GM12878 (cell line): ENCODE measurements at regions not wholly inside any gene's neighbourhood (a gene's known extent, or its start where the extent isn't known, plus 50 kb on each side); places are given as distances from the start of the nearest gene placed in this dataset.

Experiments used
- ATAC-seq: fragments of 200-7000 bp; cut with Tn5 transposase; 3 replicates; pipeline ENCODE4 v1.9.1; 2020; ENCODE audit warnings: mild to moderate bottlenecking, moderate library complexity
- BruUV-seq: library from RNA; stranded (reverse); fragments of 400-500 nt; replicated peaks from 2 replicates; lab custom pipeline; 2021; lab: Mats Ljungman, UMichigan
- CTCF ChIA-PET: fragments of 300-600 bp; sonication (Branson Sonifier 250); formaldehyde crosslinking; extraction: SDS; loops from one replicate; lab custom pipeline; 2021; ENCODE audit warnings: inconsistent platforms; lab: Yijun Ruan, JAX
- POLR2A ChIA-PET: fragments of 350-600 bp; formaldehyde crosslinking; extraction: SDS; loops from one replicate; lab custom pipeline; 2021; ENCODE audit warnings: inconsistent platforms; lab: Charles Lee
- RAD21 ChIA-PET: fragments of 300-600 bp; sonication (Branson Sonifier 250); formaldehyde crosslinking; loops from one replicate; lab custom pipeline; 2023; ENCODE audit warnings: antibody characterized with exemption; ENCODE audit not compliant: unreplicated experiment; lab: Charles Lee
- SMC1A ChIA-PET: fragments of 300-600 bp; sonication (Branson Sonifier 250); formaldehyde crosslinking; loops from one replicate; lab custom pipeline; 2023; ENCODE audit not compliant: unreplicated experiment, uncharacterized antibody; lab: Charles Lee
- DNase-seq: peaks from one replicate; pipeline ENCODE4 v3.0.0-alpha.2; 2011; ENCODE audit warnings: low read depth, low spot score
- FAIRE-seq: peaks from 3 replicates; lab custom pipeline; 2011; peaks lifted over from hg19 to GRCh38; lab: Jason Lieb, UNC
- H2AFZ ChIP-seq: 2 replicates; pipeline ENCODE4 v1.6.0; 2011; ENCODE audit warnings: low read depth, low read length, control low read depth; ENCODE audit not compliant: control insufficient read depth
- H3K27ac ChIP-seq: 2 replicates; pipeline ENCODE4 v1.5.1; 2011; ENCODE audit warnings: control low read depth; ENCODE audit not compliant: control insufficient read depth, insufficient read depth
- H3K27me3 ChIP-seq, 2 experiments: replicated peaks in 1 of 2; 2 replicates each; pipeline versions ENCODE4 v1.6.0 to v1.6.1; 2011; ENCODE audit warnings: low read length in 1 of 2; ENCODE audit not compliant: control insufficient read depth in 2 of 2, insufficient read depth in 2 of 2
- H3K36me3 ChIP-seq, 2 experiments: 2 replicates each; pipeline ENCODE4 v1.5.1; 2011; ENCODE audit warnings: low read length in 1 of 2; ENCODE audit not compliant: control insufficient read depth in 2 of 2, insufficient read depth in 2 of 2
- H3K4me1 ChIP-seq: 2 replicates; pipeline ENCODE4 v1.6.1; 2011; ENCODE audit warnings: mild to moderate bottlenecking, low read length, moderate library complexity, mixed read lengths; ENCODE audit not compliant: control insufficient read depth, insufficient read depth
- H3K4me2 ChIP-seq: 2 replicates; pipeline ENCODE4 v1.6.0; 2011; ENCODE audit warnings: control low read depth; ENCODE audit not compliant: control insufficient read depth, insufficient read depth
- H3K4me3 ChIP-seq: fragments of 200-600 bp; sonication (generic); 2 replicates; pipeline ENCODE4 v1.5.1; 2016
- H3K79me2 ChIP-seq: 2 replicates; pipeline ENCODE4 v1.6.0; 2011; ENCODE audit warnings: low read length; ENCODE audit not compliant: control insufficient read depth, insufficient read depth
- H3K9ac ChIP-seq: 2 replicates; pipeline ENCODE4 v1.8.0; 2011; ENCODE audit warnings: low read length, control low read depth, mixed read lengths; ENCODE audit not compliant: control insufficient read depth, insufficient read depth
- H3K9me3 ChIP-seq: replicated peaks from 3 replicates; pipeline ENCODE4 v1.5.1; 2011; ENCODE audit warnings: mild to moderate bottlenecking, low read length; ENCODE audit not compliant: control insufficient read depth, insufficient read depth
- H4K20me1 ChIP-seq: 2 replicates; pipeline ENCODE4 v1.6.0; 2011; ENCODE audit not compliant: control insufficient read depth, insufficient read depth
- CHD4 ChIP-seq: fragments of 200-600 bp; sonication (generic); IDR thresholded peaks from 2 replicates; pipeline ENCODE4 v1.6.1; 2016; ENCODE audit warnings: mild to moderate bottlenecking
- CREM ChIP-seq: IDR thresholded peaks from 2 replicates; pipeline ENCODE4 v1.6.1; 2014; ENCODE audit warnings: antibody characterized with exemption, low read depth
- GABPA ChIP-seq: IDR thresholded peaks from 2 replicates; pipeline ENCODE4 v1.6.1; 2014; ENCODE audit warnings: antibody characterized with exemption, low read depth, mild to moderate bottlenecking, inconsistent platforms
- HCFC1 ChIP-seq: fragments of 150-350 bp; IDR thresholded peaks from 2 replicates; pipeline ENCODE4 v1.6.1; 2014; ENCODE audit warnings: low read length
- HDAC2 ChIP-seq: fragments of 200-600 bp; sonication (generic); IDR thresholded peaks from 2 replicates; pipeline ENCODE4 v1.6.1; 2017
- SP1 ChIP-seq: IDR thresholded peaks from one replicate; pipeline ENCODE4 v1.6.1; 2011; ENCODE audit warnings: low read depth, low read length
- SPI1 ChIP-seq: IDR thresholded peaks from 2 replicates; pipeline ENCODE4 v1.6.1; 2011; ENCODE audit warnings: low read depth, mild to moderate bottlenecking, low read length, moderate library complexity, borderline replicate concordance; ENCODE audit not compliant: insufficient read depth
- SRF ChIP-seq, 2 experiments: IDR thresholded peaks; 2 replicates each; pipeline ENCODE4 v1.6.1; 2011; ENCODE audit warnings: low read depth in 2 of 2, low read length in 2 of 2, mild to moderate bottlenecking in 1 of 2, moderate library complexity in 1 of 2
- TAF1 ChIP-seq: IDR thresholded peaks from 2 replicates; pipeline ENCODE4 v1.6.1; 2011; ENCODE audit warnings: mild to moderate bottlenecking, low read depth, low read length, borderline replicate concordance
- TBL1XR1 ChIP-seq: IDR thresholded peaks from 2 replicates; pipeline ENCODE4 v1.6.1; 2012; ENCODE audit warnings: low read depth, low read length, improper control_type of control experiment
- ZNF207 ChIP-seq: fragments of 450-650 bp; IDR thresholded peaks from 2 replicates; pipeline ENCODE4 v1.6.1; 2014; ENCODE audit warnings: antibody characterized with exemption, mild to moderate bottlenecking, borderline replicate concordance
- ZNF622 ChIP-seq: fragments of 450-650 bp; IDR thresholded peaks from 2 replicates; pipeline ENCODE4 v1.6.1; 2017; ENCODE audit warnings: mild to moderate bottlenecking, inconsistent platforms
- WGBS: methylation state at CpG from one replicate; pipeline ENCODE4 v1.1.6; 2016; ENCODE audit warnings: low lambda C conversion rate; ENCODE audit not compliant: insufficient replicate concordance, insufficient coverage; ENCODE audit errors: missing lambda C conversion rate; 5-methylcytosine and 5-hydroxymethylcytosine counted together
- in situ Hi-C: fragments of 300-500 bp; cut with MboI; formaldehyde crosslinking; loops from 9 replicates; pipeline ENCODE4 v1.14.3; 2018; ENCODE audit warnings: mixed read lengths
- intact Hi-C: fragments of 100-400 bp; cut with micrococcal nuclease; formaldehyde crosslinking; loops from one replicate; pipeline ENCODE4 v1.14.2; 2022; ENCODE audit not compliant: unreplicated experiment

DNA sequence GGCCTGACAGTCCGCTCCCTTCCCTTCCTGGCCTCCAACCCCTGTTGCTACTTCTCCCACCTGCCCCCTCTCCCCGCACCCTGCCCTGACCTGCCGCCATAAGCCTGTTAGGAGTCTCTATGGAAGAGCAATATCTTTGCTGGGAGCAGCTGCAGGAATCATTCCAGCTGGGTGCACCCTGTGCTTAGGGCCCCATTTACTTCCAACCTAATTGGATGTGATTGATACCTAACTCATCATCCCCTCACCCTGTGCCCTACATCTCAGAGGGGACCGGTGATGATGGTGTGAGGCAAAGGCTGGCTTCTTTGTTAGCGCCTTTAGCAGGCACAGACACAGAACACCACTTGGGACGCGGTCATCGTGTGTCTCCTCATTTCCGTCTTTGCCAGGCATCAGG, 80.0 kb upstream of the FAM180A start:
- H3K4me2 ChIP-seq: no peak overlapping the region
- in situ Hi-C loops: no loop called here
- RAD21 ChIA-PET: no interaction called here
- intact Hi-C loops: no loop called here
- TF ChIP-seq GABPA (no peak), ZNF622 (no peak), SRF (IDR thresholded peaks at IDR 0.05; ENCODE audit: low read depth in 2 of 2, low read length in 2 of 2) (no peak), CHD4 (no peak), CREM (no peak), TAF1 (no peak), SP1 (no peak), HDAC2 (no peak), HCFC1 (no peak), TBL1XR1 (no peak)
- H3K4me1 ChIP-seq: no peaks in the 10 kb centered on the region
- H3K9ac ChIP-seq: no peak overlapping the region
- H2AFZ ChIP-seq: no peak overlapping the region
- BruUV-seq: no TSS peak
- 86% methylated on average over 9 of the region's 9 CpGs for WGBS
- ATAC-seq: no peak
- POLR2A ChIA-PET: interaction anchor here (0.6 kb wide), 1 partner anchor 154 kb away, joined by 4 read pairs; no protein-coding TSS in a partner anchor
- peaks cover 0 to 3% of the 10 kb centered on the region in 2 experiments; a peak in 2 of 4 replicates for H3K27me3 ChIP-seq
- no peaks in the 10 kb centered on the region for H4K20me1 ChIP-seq
- no peak for DNase-seq
- H3K9me3 ChIP-seq: no peaks in the 10 kb centered on the region
- no peak for FAIRE-seq
- H3K4me3 ChIP-seq: no peak overlapping the region
- SMC1A ChIA-PET: no interaction called here
- H3K27ac ChIP-seq: no peak overlapping the region
- H3K79me2 ChIP-seq: no peaks in the 10 kb centered on the region
- CTCF ChIA-PET: no interaction called here
- H3K36me3 ChIP-seq: no peaks in the 10 kb centered on the region

DNA sequence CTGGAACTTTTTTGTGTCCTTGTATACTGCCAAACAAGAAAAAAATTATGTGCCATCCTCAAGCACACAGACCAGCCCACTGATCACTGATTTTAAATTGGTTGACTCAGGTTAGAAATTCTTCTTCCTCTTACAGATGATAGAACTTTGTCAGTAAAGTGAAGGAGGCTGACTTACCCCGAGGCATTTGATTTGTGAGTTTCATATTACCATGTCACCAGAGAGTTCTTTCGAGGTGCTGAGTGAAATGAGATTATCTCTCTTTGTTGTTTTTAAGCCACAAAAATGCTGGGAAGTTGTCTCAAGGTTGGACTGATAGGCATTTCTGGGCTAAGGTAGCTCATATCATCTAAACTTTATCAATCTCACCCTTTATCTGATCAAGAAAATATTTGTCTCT, 78.8 kb upstream of the FAM180A start:
- POLR2A ChIA-PET: no interaction called here
- RAD21 ChIA-PET: no interaction called here
- Histone ChIP-seq H3K27ac (no peak overlapping the region), H3K9ac (no peak overlapping the region), H3K4me1 (no peaks in the 10 kb centered on the region), H3K36me3 (no peaks in the 10 kb centered on the region), H3K4me3 (no peak overlapping the region), H3K9me3 (no peaks in the 10 kb centered on the region; the same call in 2 of the 3 replicates), H4K20me1 (no peaks in the 10 kb centered on the region), H3K4me2 (no peak overlapping the region), H2AFZ (no peak overlapping the region), H3K27me3 (peaks cover 0 to 3% of the 10 kb centered on the region in 2 experiments; a peak in 2 of 4 replicates), H3K79me2 (no peaks in the 10 kb centered on the region)
- FAIRE-seq (no peak), ATAC-seq (no peak), DNase-seq (no peak)
- CTCF ChIA-PET: interaction anchor here (0.5 kb wide), 1 partner anchor 478 kb away, joined by 5 read pairs; no protein-coding TSS in a partner anchor
- WGBS: 0% methylated on average over 2 of the region's 2 CpGs
- in situ Hi-C loops (no loop called here), intact Hi-C loops (no loop called here)
- SMC1A ChIA-PET: interaction anchor here (1.0 kb wide), 1 partner anchor 197 kb away, joined by 3 read pairs; no protein-coding TSS in a partner anchor
- TF ChIP-seq ZNF207 (no peak), SPI1 (no peak)
- no TSS peak for BruUV-seq
